ENCODE measurements at regions not wholly inside any gene's neighbourhood (a gene's known extent, or its start where the extent isn't known, plus 50 kb on each side); places are given as distances from the start of the nearest gene placed in this dataset.

GRCh38 chr14:87171141-87171540 is 821.8 kb downstream of the GALC start:
- TF ChIP-seq CTCF (IDR thresholded peaks at IDR 0.05) = no peak
- TF ChIP-seq POLR2A (IDR thresholded peaks at IDR 0.05) = no peak

All from body of pancreas (tissue), 4 donors.